ENCODE measurements at regions not wholly inside any gene's neighbourhood (a gene's known extent, or its start where the extent isn't known, plus 50 kb on each side); places are given as distances from the start of the nearest gene placed in this dataset.

- no peak for DNase-seq
Observed at GRCh38 chr6:156725712-156726111, 51.5 kb upstream of the ARID1B start.

GRCh38 chr6:156720691-156721685, 56.2 kb upstream of the ARID1B start:
- no peak for DNase-seq

GRCh38 chr6:156719720-156720563, 57.2 kb upstream of the ARID1B start:
- peak; percentile 42 for DNase-seq

- DNase-seq: no peak
Observed at GRCh38 chr6:156719395-156719719, 57.8 kb upstream of the ARID1B start.

DNA sequence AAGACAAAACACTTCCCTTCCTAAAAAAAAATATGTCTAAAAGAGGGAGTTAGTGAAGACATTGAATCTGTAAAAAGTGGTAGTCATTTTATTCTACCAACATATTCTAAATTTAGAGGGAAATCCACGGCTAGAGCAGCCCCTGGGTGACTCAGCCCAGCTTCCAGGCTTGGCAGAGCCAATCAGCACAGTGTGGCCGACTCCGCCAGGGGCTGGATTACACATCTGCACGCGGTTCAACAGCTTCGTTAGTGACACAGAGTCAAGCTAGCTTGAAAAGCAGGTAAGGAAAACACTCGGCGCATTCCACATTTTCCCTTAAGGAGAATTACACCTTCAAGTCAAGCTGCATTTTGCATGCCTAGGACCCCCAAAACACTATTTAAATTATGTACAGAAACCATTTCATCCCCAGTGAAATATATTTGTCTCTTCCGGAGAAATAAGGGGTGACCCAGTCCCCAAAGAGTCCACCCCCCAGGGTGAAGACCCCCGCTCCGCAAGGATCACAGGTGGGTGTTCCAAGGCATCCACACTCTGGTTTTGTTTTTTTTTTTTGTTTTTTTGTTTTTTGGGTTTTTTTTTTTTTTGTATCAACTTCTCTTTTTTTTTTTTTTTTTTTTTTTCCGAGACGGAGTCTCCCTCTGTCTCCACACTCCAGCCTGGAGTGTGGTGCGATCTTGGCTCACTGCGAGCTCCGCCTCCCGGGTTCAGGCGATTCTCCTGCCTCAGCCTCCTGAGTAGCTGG, 58.4 kb upstream of the ARID1B start:
- no peak for DNase-seq

- DNase-seq: no peak
Observed at GRCh38 chr6:156717542-156717941, 59.6 kb upstream of the ARID1B start.

DNA sequence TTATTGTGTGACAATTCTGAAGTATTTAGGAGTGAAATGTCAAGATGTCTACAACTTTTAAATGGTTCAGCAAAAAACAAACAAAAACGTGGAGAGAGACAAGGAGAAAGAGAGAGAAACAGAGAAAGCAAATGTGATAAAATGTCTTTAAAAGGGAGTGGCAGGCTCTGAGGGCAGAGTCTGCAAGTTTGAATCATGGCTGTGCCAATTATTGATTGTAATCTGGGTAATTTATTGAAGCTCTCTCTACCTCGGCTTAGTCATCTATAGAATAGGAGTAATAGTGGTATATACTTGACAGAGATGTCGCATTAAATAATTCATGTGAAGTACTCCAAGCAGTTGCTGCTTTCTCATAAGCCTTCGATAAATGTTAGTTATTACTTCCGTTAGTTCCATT, 61.3 kb upstream of the ARID1B start:
- no peak for DNase-seq

DNA sequence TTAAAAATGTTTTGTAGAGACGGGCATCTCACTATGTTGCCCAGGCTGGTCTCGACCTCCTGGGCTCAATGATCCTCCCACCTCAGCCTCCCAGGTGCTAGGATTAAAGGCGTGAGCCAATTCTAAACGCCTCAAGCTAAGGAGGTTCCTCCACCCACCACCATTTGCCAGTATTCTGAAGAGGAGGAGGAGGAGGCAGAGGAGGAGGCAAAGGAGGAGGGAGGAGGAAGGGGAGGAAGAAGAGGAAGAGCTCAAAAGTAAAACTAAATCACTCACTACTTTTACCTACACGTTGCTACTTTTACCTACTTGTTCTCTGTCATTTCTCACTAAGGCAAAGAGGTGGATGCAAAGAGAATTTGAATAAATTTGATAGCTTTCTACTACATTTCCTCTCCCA, 63.6 kb upstream of the ARID1B start:
- DNase-seq: no peak

DNA sequence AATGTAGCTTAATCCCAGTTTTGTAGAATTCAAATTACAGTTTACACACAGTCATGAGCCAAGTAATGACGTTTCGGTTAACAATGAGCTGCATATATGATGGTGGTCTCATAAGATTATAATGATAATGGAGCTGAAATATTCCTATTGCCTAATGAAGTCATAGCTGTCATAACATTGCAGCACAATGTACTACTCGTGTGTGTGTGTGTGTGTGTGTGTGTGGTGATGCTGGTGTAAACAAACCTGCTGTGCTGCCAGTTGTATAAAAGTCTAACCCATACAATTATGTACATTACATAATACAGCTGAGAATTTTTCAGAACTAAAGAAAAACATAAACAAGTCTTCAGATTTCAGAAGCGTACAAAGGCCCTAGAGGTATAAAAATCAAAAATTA, 66.7 kb upstream of the ARID1B start:
- no peak for DNase-seq

GRCh38 chr6:156707818-156708217, 69.4 kb upstream of the ARID1B start:
- no peak for DNase-seq

- no peak for DNase-seq
Observed at GRCh38 chr6:156703719-156704118, 73.5 kb upstream of the ARID1B start.

DNA sequence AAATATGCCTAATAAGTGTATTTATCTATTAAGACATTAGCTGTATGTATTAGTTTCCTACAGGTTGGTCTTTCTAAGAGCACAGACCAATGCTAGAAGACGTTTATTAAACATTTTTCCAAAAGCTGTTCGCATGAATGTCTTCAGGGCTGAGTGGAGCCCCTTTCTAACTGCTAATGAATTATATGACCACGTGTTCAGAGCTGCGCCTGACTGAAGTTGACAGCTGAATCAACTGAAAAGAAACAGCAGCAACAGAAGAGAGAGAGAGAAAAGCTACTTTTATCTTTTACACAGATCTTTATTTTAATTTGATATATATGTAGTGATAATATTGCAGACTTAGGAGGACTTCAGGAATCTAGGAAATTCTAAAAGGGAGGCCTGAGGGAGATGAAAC, 75.2 kb upstream of the ARID1B start:
- DNase-seq: no peak

DNA sequence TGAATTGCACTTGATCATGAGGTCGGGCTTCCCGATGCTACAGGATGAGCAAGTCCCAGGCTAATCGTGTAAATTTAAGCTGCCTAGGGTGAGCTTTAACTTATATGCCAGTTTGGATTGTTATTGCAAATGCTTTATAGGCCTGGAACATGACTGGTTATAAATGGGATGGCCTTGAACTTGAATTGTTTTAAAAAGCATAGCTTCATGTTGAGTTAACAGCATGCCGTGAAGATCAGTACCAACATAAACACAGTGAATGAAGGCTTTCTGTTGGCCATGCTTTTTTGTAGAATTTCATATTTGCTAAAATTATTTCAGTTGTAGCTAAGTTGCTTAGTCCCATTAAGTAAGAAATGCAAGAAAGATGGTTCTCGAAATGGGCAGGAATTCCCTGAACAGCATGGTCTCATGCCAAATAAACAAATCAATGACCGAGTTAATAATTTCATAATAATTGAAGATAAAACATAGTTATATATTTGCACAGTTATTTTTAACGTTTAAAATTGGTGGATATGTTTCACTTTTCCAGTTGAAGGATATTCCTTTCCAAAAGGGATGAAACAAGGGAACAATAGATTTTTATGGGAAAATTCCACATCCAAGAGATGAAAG, 76.6 kb upstream of the ARID1B start:
- DNase-seq: no peak

DNA sequence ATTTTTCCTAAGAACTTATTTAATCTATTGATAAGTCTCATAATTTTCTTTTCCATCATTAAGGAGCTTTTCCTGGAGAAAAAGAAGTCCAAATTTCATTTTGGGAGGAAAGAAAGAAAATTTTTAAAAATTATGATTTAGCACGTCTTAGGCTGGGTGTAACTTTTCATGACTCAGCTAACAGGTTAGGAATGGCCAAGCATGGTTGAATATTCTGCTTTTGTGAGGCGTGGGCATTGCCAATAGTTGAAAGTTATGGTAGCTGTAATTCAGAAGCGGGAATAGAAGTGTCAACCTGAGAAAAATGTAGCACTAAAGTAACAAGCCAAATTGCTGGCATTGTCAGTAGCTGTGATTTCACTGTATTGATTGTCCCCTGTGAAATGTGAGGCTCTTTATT, 77.2 kb upstream of the ARID1B start:
- DNase-seq: no peak

- DNase-seq: no peak
Observed at GRCh38 chr6:156699017-156699421, 78.2 kb upstream of the ARID1B start.

DNA sequence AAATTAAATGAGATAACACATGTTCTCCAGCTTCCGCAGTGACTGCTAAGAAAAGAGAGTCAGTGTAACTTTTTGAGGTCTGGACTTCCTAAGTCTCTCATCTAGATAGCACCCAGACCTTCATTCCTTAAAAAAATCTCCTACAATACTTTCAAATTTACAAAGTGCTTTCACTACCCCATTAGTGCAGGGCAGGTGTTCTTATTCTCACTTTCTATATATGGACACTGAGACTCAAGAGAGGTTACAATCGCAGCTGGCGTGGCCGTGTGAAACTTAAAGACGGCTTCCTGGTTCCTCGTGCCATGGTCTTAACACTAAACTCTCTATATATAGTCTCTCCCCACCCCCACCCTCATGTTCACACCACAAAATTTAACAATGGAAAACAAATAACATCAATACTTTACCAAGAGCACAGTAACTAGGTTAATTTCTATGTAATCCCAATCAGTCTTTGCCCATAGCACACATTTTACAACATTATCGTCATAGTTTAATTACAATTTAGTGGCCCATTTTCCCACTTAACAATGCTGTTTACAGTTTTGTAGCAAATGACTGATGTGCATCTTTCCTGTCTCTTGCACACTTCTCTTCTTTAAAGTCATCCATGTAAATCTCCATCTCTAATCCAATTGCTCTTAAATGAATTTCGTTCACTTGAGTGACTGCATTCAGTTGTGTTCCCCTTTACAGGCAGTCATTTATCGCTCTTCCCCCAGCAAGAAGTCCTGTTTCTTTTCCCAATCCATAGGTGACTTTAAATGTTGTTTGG, 78.8 kb upstream of the ARID1B start:
- no peak for DNase-seq

DNA sequence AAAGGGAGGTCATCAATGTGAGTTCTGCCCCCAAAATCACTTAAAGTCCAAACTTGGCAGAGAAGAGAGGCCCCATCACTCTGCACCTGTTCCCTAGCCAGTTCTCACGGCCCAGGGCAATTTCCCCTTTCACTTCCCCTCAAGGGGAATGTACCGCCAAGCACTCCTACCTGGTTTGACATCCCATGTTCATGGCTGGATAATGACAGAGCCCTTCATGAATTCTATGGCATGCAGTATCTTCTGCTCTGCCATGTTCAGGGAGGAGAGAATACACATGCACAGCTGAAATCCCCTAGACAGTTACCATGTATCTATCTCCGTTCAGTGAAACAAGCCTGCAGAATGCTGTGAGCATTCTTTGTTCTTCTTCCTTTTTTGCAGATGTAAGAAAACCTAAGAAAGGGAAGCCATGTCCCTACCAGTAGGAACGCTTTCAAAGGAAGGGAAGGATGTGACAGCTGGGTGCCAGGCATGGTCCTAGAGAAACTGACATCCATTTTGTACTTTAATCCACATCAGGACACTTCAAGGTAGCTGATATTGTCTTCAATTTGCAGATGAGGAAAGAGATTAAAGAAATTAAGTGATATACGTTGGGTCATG, 79.8 kb upstream of the ARID1B start:
- no peak for DNase-seq

DNA sequence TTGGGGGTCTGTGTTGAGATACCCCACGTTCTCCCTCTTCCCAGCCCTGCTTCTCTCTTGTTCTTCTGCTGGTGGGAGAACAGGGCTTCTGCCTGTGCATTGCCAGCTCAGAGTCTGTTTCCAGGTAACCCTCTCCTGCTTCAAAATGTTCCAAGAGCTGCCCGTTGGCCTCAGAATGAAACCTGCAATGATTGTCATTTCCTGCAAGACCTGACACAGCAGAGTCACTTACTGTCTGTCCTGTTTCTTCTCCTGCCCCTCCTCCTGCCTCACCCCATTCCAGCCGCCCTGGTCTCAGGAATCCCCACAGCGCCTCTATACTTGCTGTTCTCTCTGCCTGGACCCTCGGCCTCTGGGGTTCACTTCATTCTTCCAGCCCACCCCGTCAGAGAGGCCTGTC, 81.4 kb upstream of the ARID1B start:
- DNase-seq: no peak

- no peak for DNase-seq
Observed at GRCh38 chr6:156694679-156695078, 82.5 kb upstream of the ARID1B start.

DNA sequence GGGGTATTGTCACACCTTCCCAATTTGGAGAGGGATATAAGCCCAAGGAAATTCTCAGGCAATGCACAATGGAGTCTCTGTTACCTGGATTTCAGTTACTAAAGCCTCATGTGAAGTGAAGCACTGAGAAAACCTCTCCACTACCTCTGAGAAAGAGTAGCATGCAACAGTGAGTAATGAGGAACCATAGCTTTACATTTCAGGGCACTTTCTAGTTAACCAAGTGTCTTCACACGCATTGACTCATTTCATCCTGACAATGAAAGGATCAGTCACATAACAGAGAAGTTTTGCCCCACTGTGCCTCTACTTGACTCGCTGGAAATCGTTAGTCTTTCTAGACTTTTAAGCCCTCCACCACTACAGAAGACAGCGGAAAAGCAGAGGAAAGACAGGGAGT, 86.2 kb upstream of the ARID1B start:
- DNase-seq: no peak

DNA sequence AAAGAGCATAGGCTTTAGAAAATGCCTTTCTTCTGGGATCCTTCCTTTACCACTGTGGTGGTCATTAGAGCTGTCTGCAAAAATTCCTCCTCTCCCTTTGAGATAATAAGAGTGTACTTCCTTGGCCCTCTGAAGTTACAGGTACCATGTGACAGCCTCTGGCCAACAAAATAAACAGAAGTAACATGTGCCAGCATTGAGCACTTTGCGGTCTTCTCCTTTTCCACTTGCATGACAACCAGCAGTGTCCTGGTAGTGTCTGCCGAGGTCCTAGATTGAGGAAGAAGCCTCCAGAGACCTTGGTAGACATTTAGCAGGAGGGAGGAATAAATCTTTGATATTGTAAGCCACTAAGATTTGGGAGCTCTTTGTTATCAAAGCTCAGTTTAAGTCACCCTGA, 87.5 kb upstream of the ARID1B start:
- DNase-seq: no peak

DNA sequence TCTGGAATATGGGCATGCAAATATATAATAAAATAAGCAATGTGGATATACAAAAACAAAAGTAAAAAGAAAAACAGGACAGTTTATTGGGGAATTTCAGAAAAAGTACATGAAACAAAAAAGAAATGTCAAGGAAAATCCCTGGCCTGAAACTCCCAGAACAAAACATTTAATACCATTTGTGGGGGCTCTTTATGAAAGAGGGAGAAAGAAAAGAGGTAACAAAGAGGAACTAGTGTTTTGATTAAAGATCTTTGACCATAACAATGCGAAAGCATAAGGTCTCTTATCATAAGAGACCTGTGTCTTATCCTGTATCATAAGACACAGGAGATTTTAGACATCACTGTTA, 88.6 kb upstream of the ARID1B start:
- DNase-seq: no peak

All from GF-D8 (cell line).